H9 (cell line): ENCODE measurements at regions not wholly inside any gene's neighbourhood (a gene's known extent, or its start where the extent isn't known, plus 50 kb on each side); places are given as distances from the start of the nearest gene placed in this dataset.
A peak's percentile ranks its signal among the peaks of the same experiment; 100 is the strongest.

ENCODE experiments used
- DNase-seq: peaks from one replicate; pipeline ENCODE4 v3.0.0-alpha.2; 2017
- H2AFZ ChIP-seq: one replicate; pipeline ENCODE4 v1.6.1; 2013; ENCODE audit warnings: mild to moderate bottlenecking, low read length, control low read depth, moderate library complexity
- H2AK5ac ChIP-seq: 2 replicates; pipeline ENCODE4 v1.6.1; 2013; ENCODE audit warnings: low read length, control low read depth, mixed read lengths; ENCODE audit not compliant: insufficient read length
- H2BK120ac ChIP-seq: one replicate; pipeline ENCODE4 v1.6.1; 2013; ENCODE audit warnings: low read depth, mild to moderate bottlenecking, low read length, control low read depth, inconsistent platforms; ENCODE audit not compliant: poor library complexity, severe bottlenecking
- H2BK12ac ChIP-seq: 2 replicates; pipeline ENCODE4 v1.6.1; 2013; ENCODE audit warnings: low read length, control low read depth, mixed read lengths, low read depth; ENCODE audit not compliant: insufficient read length
- H2BK15ac ChIP-seq: 2 replicates; pipeline ENCODE4 v1.6.1; 2013; ENCODE audit warnings: low read depth, low read length, control low read depth
- H2BK20ac ChIP-seq: one replicate; pipeline ENCODE4 v1.6.1; 2013; ENCODE audit warnings: low read depth, mild to moderate bottlenecking, low read length, control low read depth, inconsistent platforms; ENCODE audit not compliant: poor library complexity, severe bottlenecking
- H2BK5ac ChIP-seq: 2 replicates; pipeline ENCODE4 v1.6.1; 2013; ENCODE audit warnings: low read length, control low read depth, mixed read lengths; ENCODE audit not compliant: insufficient read length
- H3K14ac ChIP-seq: 2 replicates; pipeline ENCODE4 v1.6.1; 2013; ENCODE audit warnings: low read length, control low read depth; ENCODE audit not compliant: insufficient read depth
- H3K18ac ChIP-seq: 2 replicates; pipeline ENCODE4 v1.6.1; 2013; ENCODE audit warnings: low read depth, mild to moderate bottlenecking, mixed read lengths, low read length, control low read depth; ENCODE audit not compliant: insufficient read length
- H3K23ac ChIP-seq: 2 replicates; pipeline ENCODE4 v1.6.1; 2013; ENCODE audit warnings: low read length, control low read depth, mixed read lengths, low read depth; ENCODE audit not compliant: insufficient read length
- H3K23me2 ChIP-seq: 2 replicates; pipeline ENCODE4 v1.6.1; 2013; ENCODE audit warnings: low read depth, mild to moderate bottlenecking, mixed read lengths, low read length, control low read depth; ENCODE audit not compliant: insufficient read length, poor library complexity, severe bottlenecking
- H3K27ac ChIP-seq: 2 replicates; pipeline ENCODE4 v1.5.1; 2013; ENCODE audit warnings: low read length, control low read depth, mixed read lengths, low read depth; ENCODE audit not compliant: insufficient read length
- H3K27me3 ChIP-seq: 2 replicates; pipeline ENCODE4 v1.6.1; 2013; ENCODE audit warnings: low read length, control low read depth, inconsistent platforms; ENCODE audit not compliant: insufficient read depth
- H3K4ac ChIP-seq: 2 replicates; pipeline ENCODE4 v1.6.1; 2013; ENCODE audit warnings: low read depth, mild to moderate bottlenecking, control low read depth, inconsistent platforms, low read length, moderate library complexity
- H3K4me1 ChIP-seq: 2 replicates; pipeline ENCODE4 v1.6.1; 2013; ENCODE audit warnings: low read length, control low read depth, inconsistent platforms; ENCODE audit not compliant: insufficient read depth
- H3K4me2 ChIP-seq: 2 replicates; pipeline ENCODE4 v1.6.1; 2013; ENCODE audit warnings: low read length, control low read depth, mixed read lengths; ENCODE audit not compliant: insufficient read length, insufficient read depth
- H3K56ac ChIP-seq: 2 replicates; pipeline ENCODE4 v1.6.1; 2013; ENCODE audit warnings: low read depth, mild to moderate bottlenecking, mixed read lengths, low read length, control low read depth; ENCODE audit not compliant: insufficient read length
- H3K79me1 ChIP-seq: 2 replicates; pipeline ENCODE4 v1.6.1; 2013; ENCODE audit warnings: low read depth, mild to moderate bottlenecking, moderate library complexity, low read length, control low read depth, inconsistent platforms; ENCODE audit not compliant: insufficient read depth, poor library complexity, severe bottlenecking
- H3K79me2 ChIP-seq: 2 replicates; pipeline ENCODE4 v1.6.1; 2013; ENCODE audit warnings: low read length, control low read depth, inconsistent platforms; ENCODE audit not compliant: insufficient read depth
- H3K9ac ChIP-seq: 2 replicates; pipeline ENCODE4 v1.6.1; 2013; ENCODE audit warnings: low read length, control low read depth, mixed read lengths; ENCODE audit not compliant: insufficient read length; ENCODE audit errors: extremely low read depth
- H3K9me3 ChIP-seq: one replicate; pipeline ENCODE4 v1.6.1; 2013; ENCODE audit warnings: low read depth, low read length, inconsistent platforms; ENCODE audit not compliant: control insufficient read depth
- H3T11ph ChIP-seq: one replicate; pipeline ENCODE4 v1.6.1; 2013; ENCODE audit warnings: mild to moderate bottlenecking, low read length, control low read depth, inconsistent platforms
- H4K20me1 ChIP-seq: one replicate; pipeline ENCODE4 v1.6.1; 2013; ENCODE audit not compliant: control insufficient read depth, insufficient read length, insufficient read depth
- H4K5ac ChIP-seq: 2 replicates; pipeline ENCODE4 v1.6.1; 2013; ENCODE audit warnings: low read depth, mild to moderate bottlenecking, mixed read lengths, low read length, control low read depth; ENCODE audit not compliant: insufficient read length
- H4K8ac ChIP-seq: replicated peaks from 2 replicates; pipeline ENCODE4 v1.6.1; 2013; ENCODE audit warnings: low read length, control low read depth, mixed read lengths, low read depth; ENCODE audit not compliant: insufficient read length
- H4K91ac ChIP-seq: 2 replicates; pipeline ENCODE4 v1.6.1; 2013; ENCODE audit warnings: low read depth, mild to moderate bottlenecking, moderate library complexity, mixed read lengths, low read length, control low read depth; ENCODE audit not compliant: insufficient read length
- H3K27ac Mint-ChIP-seq, 3 experiments: 2 replicates in 2 of 3; 3 replicates in 1 of 3; pipeline ENCODE4 v1.8.0; 2020 to 2021; ENCODE audit warnings: mixed read lengths in 3 of 3, mild to moderate bottlenecking in 1 of 3, moderate library complexity in 1 of 3
- H3K27me3 Mint-ChIP-seq: 2 replicates; pipeline ENCODE4 v1.8.0; 2021; ENCODE audit warnings: low read depth, mild to moderate bottlenecking, moderate library complexity, mixed read lengths
- H3K36me3 Mint-ChIP-seq, 3 experiments: 2 replicates in 2 of 3; 3 replicates in 1 of 3; pipeline ENCODE4 v1.8.0; 2020 to 2021; ENCODE audit warnings: low read depth in 3 of 3, mixed read lengths in 3 of 3; ENCODE audit not compliant: insufficient read depth in 1 of 3
- H3K4me1 Mint-ChIP-seq, 2 experiments: 2 replicates each; pipeline ENCODE4 v1.8.0; 2020; ENCODE audit warnings: mixed read lengths in 2 of 2
- H3K4me3 Mint-ChIP-seq, 2 experiments: 2 replicates in 1 of 2; 3 replicates in 1 of 2; pipeline ENCODE4 v1.8.0; 2020 to 2021; ENCODE audit warnings: mild to moderate bottlenecking in 2 of 2, mixed read lengths in 2 of 2, moderate library complexity in 1 of 2
- H3K9me3 Mint-ChIP-seq, 2 experiments: 2 replicates in 1 of 2; 3 replicates in 1 of 2; pipeline ENCODE4 v1.8.0; 2020; ENCODE audit warnings: mild to moderate bottlenecking in 2 of 2, mixed read lengths in 2 of 2, moderate library complexity in 1 of 2
- WGBS: extraction: QIAGEN DNeasy Blood & Tissue Kit; methylation state at CpG from one replicate; pipeline ENCODE4 v1.1.7; 2013; ENCODE audit warnings: missing lambda C conversion rate, low lambda C conversion rate, mixed read lengths; ENCODE audit not compliant: insufficient read length; ENCODE audit errors: extremely low coverage; 5-methylcytosine and 5-hydroxymethylcytosine counted together
- TF ChIP-seq, protein P1 (sequence below): fragments of 200-600 bp; sonication (generic); conservative IDR thresholded peaks from 3 replicates; pipeline ENCODE4 v1.8.0; 2021; ENCODE audit warnings: antibody characterized with exemption, mild to moderate bottlenecking

DNA sequence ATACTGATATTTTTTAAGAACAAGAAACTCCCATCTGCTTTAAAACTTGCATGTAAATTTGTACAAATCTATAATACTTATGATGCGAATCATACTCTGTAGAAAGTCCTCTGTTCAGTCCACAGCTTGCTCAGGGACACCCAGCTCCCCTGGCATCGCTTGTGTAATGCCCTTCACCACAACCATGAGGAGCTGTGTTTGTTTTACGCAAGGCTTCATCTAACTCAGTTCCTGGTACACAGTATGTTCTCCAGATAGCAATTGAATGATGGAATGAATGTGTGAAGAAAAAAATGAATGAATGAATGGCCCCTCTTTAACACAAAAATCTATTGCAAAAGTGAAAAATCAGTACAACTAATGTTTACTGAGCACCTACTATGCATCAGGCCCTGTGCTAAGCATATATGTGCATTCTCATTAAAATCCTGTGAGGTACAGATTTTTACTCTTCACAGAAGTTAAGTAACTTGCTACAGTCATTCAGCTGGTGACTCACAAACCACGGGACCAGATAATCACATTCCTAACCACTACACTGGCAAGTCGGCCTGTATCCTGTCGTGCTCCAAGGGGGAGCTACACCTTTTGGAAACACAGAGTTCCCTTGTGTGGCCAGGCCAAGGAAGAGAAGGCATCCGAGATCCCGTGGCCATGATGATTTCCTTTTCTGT is 58.7 kb upstream of the KDR start:
- Histone ChIP-seq H3K9ac (no peak overlapping the region), H3K14ac (no peak overlapping the region), H2BK5ac (no peak overlapping the region), H2BK15ac (no peak overlapping the region), H3T11ph (no peak overlapping the region), H4K5ac (no peak overlapping the region), H3K23ac (no peak overlapping the region), H3K4me1 (peaks cover 30% of the 10 kb centered on the region), H3K27ac (peak overlapping the region; percentile 21), H2AFZ (no peak overlapping the region), H3K4me2 (no peak overlapping the region), H3K23me2 (no peaks in the 10 kb centered on the region), H4K8ac (no peak overlapping the region), H3K56ac (no peak overlapping the region), H3K4ac (no peak overlapping the region), H3K27me3 (no peaks in the 10 kb centered on the region), H3K79me2 (no peaks in the 10 kb centered on the region), H2BK20ac (no peak overlapping the region), H2BK12ac (no peak overlapping the region), H3K18ac (no peak overlapping the region), H2AK5ac (no peak overlapping the region), H2BK120ac (no peak overlapping the region), H4K20me1 (no peaks in the 10 kb centered on the region), H3K79me1 (no peaks in the 10 kb centered on the region), H4K91ac (no peak overlapping the region), H3K9me3 (no peaks in the 10 kb centered on the region)
- WGBS = no CpG with 5 or more reads among the region's 8 CpGs
- Mint-ChIP-seq H3K4me3 (no peak overlapping the region), H3K9me3 (no peaks in the 10 kb centered on the region), H3K36me3 (peaks cover 0 to 5% (median 0%) of the 10 kb centered on the region in 3 experiments; a peak in 2 of 7 replicates), H3K4me1 (peaks cover 55 to 71% of the 10 kb centered on the region in 2 experiments), H3K27me3 (no peaks in the 10 kb centered on the region; the same call in 1 of the 2 replicates), H3K27ac (peak overlapping the region in 1 of 3 experiments; percentile 32; a peak in 2 of 7 replicates)
- DNase-seq = peak; percentile 71
- TF ChIP-seq, protein P1, sequence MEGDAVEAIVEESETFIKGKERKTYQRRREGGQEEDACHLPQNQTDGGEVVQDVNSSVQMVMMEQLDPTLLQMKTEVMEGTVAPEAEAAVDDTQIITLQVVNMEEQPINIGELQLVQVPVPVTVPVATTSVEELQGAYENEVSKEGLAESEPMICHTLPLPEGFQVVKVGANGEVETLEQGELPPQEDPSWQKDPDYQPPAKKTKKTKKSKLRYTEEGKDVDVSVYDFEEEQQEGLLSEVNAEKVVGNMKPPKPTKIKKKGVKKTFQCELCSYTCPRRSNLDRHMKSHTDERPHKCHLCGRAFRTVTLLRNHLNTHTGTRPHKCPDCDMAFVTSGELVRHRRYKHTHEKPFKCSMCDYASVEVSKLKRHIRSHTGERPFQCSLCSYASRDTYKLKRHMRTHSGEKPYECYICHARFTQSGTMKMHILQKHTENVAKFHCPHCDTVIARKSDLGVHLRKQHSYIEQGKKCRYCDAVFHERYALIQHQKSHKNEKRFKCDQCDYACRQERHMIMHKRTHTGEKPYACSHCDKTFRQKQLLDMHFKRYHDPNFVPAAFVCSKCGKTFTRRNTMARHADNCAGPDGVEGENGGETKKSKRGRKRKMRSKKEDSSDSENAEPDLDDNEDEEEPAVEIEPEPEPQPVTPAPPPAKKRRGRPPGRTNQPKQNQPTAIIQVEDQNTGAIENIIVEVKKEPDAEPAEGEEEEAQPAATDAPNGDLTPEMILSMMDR = no peak
